ENCODE measurements at regions not wholly inside any gene's neighbourhood (a gene's known extent, or its start where the extent isn't known, plus 50 kb on each side); places are given as distances from the start of the nearest gene placed in this dataset.

DNA sequence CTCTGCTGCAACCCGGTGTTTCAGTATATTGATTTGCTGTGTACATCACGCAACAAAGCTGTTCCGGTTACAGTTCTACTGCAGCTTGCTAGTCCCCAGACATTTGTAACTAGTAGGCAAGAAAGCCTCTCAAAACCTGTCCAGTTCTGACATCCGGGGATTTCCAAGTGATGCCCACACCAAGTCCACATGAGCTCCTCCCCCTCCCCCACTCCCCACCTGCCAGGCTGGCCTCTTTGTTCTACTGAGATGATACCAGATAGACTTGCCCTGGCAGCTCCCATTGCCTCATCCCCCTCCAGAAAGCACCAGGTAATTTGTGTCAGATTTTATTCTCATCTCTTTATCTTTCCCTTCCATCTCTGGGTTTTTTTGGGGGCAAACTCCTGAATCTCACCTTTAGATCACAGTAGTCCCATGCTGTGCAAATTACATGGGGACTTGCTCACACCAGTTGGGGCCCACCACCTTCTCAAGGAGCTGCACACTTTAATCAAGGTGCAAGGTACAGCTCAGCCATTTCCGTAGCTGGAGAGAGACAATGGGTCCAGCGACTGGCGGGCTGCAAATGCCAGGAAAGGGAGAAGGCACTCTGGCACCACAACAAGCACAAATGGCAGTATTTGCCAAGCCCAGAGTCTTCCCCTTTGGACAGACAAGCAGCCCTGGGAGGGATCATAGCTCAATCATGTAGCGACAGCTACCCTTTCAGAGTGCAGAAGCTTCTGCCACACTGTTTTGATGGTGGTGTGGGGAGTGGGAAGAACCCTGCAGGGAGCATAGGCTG is 183.1 kb downstream of the CYLD start:
- Mint-ChIP-seq H3K27me3 (ENCODE audit: unreplicated experiment) (peaks cover 84% of the 10 kb centered on the region), H3K27ac (ENCODE audit: unreplicated experiment) (no peak overlapping the region), H3K4me1 (ENCODE audit: low read depth, unreplicated experiment) (peaks cover 25% of the 10 kb centered on the region), H3K36me3 (ENCODE audit: insufficient read depth, unreplicated experiment) (peaks cover 5% of the 10 kb centered on the region), H3K4me3 (ENCODE audit: low read depth, unreplicated experiment) (no peak overlapping the region), H3K9me3 (ENCODE audit: low read depth, unreplicated experiment) (no peaks in the 10 kb centered on the region)
- TF ChIP-seq CTCF (IDR thresholded peaks at IDR 0.05; ENCODE audit: unreplicated experiment), result no peak
- CTCF ChIA-PET, result no interaction called here
- DNase-seq, result no peak
- intact Hi-C loops (cut with micrococcal nuclease; ENCODE audit: unreplicated experiment), result no loop called here
- no TSS peak for BruUV-seq (replicated peaks)

DNA sequence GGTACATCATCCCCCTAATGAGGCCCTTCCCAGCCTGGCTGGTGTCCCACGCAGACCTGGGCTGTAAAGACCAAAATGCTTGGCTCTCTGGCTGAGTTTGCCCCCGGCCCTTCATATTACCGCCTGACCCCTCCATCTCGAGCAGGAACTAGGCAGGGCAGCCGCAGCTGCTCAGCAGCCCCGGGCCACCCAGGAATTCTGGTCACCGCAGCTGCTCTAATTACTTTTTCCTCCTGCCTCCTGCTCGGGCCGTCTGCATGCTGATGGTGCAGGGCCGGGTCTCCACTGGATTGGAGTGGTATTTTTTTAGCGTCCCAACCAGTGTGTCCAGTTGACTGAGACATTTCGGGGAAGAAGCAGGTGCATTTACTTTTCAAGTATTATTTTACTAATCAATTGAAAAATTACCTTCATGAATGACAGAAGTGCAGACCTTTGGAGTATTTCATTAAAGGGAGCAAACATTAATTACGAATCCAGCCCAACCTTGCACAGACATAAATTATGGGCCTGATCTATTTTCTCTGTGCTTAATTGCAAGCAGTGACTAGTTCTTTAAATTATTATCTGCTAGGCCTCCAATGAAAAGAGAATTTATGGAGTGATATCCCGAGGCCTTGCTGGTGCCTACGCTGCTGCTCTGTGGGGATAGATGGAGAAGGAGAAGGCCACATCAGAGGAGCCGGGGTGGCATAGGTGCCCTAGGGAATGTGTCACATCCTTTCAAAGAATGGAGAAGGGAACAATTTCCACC is 176.2 kb downstream of the CYLD start:
- BruUV-seq (replicated peaks), result no TSS peak
- intact Hi-C loops (cut with micrococcal nuclease; ENCODE audit: unreplicated experiment), result no loop called here
- Mint-ChIP-seq H3K4me3 (ENCODE audit: low read depth, unreplicated experiment) (no peak overlapping the region), H3K9me3 (ENCODE audit: low read depth, unreplicated experiment) (peaks cover 2% of the 10 kb centered on the region), H3K27me3 (ENCODE audit: unreplicated experiment) (peaks cover 100% of the 10 kb centered on the region), H3K36me3 (ENCODE audit: insufficient read depth, unreplicated experiment) (peaks cover 6% of the 10 kb centered on the region), H3K27ac (ENCODE audit: unreplicated experiment) (no peak overlapping the region), H3K4me1 (ENCODE audit: low read depth, unreplicated experiment) (no peaks in the 10 kb centered on the region)
- no peak for DNase-seq
- CTCF ChIA-PET, result no interaction called here
- TF ChIP-seq CTCF (IDR thresholded peaks at IDR 0.05; ENCODE audit: unreplicated experiment), result no peak

GRCh38 chr16:50916040-50916439 is 174.2 kb downstream of the CYLD start:
- peaks cover 100% of the 10 kb centered on the region for H3K27me3 Mint-ChIP-seq (ENCODE audit: unreplicated experiment)
- H3K27ac Mint-ChIP-seq (ENCODE audit: unreplicated experiment), result no peak overlapping the region
- H3K36me3 Mint-ChIP-seq (ENCODE audit: insufficient read depth, unreplicated experiment), result peaks cover 6% of the 10 kb centered on the region
- no peaks in the 10 kb centered on the region for H3K4me1 Mint-ChIP-seq (ENCODE audit: low read depth, unreplicated experiment)
- no peak overlapping the region for H3K4me3 Mint-ChIP-seq (ENCODE audit: low read depth, unreplicated experiment)
- CTCF ChIA-PET, result no interaction called here
- DNase-seq, result no peak
- H3K9me3 Mint-ChIP-seq (ENCODE audit: low read depth, unreplicated experiment), result peaks cover 2% of the 10 kb centered on the region
- intact Hi-C loops (cut with micrococcal nuclease; ENCODE audit: unreplicated experiment), result no loop called here
- no TSS peak for BruUV-seq (replicated peaks)
- TF ChIP-seq CTCF (IDR thresholded peaks at IDR 0.05; ENCODE audit: unreplicated experiment), result no peak

- H3K27ac Mint-ChIP-seq (ENCODE audit: unreplicated experiment), result no peak overlapping the region
- intact Hi-C loops (cut with micrococcal nuclease; ENCODE audit: unreplicated experiment), result no loop called here
- H3K4me3 Mint-ChIP-seq (ENCODE audit: low read depth, unreplicated experiment), result no peak overlapping the region
- peaks cover 2% of the 10 kb centered on the region for H3K9me3 Mint-ChIP-seq (ENCODE audit: low read depth, unreplicated experiment)
- peaks cover 6% of the 10 kb centered on the region for H3K36me3 Mint-ChIP-seq (ENCODE audit: insufficient read depth, unreplicated experiment)
- no peak for DNase-seq
- CTCF ChIA-PET, result no interaction called here
- no TSS peak for BruUV-seq (replicated peaks)
- no peak for TF ChIP-seq CTCF (IDR thresholded peaks at IDR 0.05; ENCODE audit: unreplicated experiment)
- no peaks in the 10 kb centered on the region for H3K4me1 Mint-ChIP-seq (ENCODE audit: low read depth, unreplicated experiment)
- H3K27me3 Mint-ChIP-seq (ENCODE audit: unreplicated experiment), result peaks cover 100% of the 10 kb centered on the region
Measured at GRCh38 chr16:50915120-50915519, 173.2 kb downstream of the CYLD start.
